GM19467 (cell line): ENCODE measurements at regions not wholly inside any gene's neighbourhood (a gene's known extent, or its start where the extent isn't known, plus 50 kb on each side); places are given as distances from the start of the nearest gene placed in this dataset.

Experiments
- ATAC-seq: cut with Tn5 transposase; IDR thresholded peaks from one replicate; pipeline ENCODE4 v1.9.1; 2021; ENCODE audit warnings: mild to moderate bottlenecking, moderate library complexity; ENCODE audit not compliant: unreplicated experiment

DNA sequence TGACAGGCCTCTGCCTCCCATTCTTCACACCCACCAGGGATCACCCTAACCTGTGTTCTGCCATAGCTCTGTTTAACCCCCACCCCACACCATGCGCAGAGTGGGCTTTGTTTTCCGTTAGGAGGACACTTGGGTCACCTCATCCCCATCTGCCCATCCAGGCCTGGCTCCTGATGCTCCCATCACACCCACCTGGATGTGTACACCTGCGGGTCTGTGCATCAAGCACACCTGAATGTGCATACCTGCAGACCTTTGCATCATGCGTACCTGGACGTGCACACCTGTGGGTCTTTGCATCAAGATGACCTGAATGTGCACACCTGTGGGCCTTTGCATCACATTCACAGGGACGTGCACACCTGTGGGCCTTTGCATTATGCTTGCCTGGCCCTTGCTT lies 835.8 kb upstream of the TMEM132C start:
- ATAC-seq = no peak

DNA sequence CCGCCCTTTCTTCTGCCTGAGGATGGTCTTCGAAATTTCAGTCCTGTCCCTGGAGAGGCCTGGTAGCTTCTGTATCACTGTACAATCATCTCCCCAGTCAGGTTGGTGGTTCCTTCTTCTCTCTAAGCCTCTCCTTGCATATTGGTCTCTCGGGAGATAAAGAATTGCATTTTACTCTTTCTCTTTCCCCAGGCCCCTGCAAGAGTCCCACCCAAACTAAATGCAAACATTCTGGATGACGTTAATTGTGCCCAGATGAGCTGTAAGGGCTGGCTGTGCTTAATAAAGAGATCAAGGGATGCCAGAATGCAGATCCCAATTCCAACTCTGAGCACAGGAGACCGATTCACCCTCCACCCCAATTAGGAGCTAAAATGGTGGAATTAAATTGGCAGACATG lies 835.4 kb upstream of the TMEM132C start:
- ATAC-seq = no peak

DNA sequence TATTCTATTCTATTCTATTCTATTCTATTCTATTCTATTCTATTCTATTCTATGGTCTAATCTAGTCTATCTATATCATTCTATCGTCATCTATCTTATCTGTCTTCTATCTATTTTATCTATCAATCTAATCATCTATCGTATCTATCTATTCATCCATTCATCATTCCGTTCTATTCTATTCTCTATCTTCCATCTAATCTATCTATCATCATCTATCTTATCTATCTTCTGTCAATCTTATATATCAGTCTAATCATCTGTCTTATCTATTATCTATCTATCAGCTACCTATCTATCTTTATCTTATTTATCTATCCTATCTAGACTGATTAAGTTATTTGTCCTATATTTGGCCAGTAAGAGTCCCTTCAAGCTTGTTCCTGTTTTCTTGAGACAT lies 831.5 kb upstream of the TMEM132C start:
- ATAC-seq = no peak

DNA sequence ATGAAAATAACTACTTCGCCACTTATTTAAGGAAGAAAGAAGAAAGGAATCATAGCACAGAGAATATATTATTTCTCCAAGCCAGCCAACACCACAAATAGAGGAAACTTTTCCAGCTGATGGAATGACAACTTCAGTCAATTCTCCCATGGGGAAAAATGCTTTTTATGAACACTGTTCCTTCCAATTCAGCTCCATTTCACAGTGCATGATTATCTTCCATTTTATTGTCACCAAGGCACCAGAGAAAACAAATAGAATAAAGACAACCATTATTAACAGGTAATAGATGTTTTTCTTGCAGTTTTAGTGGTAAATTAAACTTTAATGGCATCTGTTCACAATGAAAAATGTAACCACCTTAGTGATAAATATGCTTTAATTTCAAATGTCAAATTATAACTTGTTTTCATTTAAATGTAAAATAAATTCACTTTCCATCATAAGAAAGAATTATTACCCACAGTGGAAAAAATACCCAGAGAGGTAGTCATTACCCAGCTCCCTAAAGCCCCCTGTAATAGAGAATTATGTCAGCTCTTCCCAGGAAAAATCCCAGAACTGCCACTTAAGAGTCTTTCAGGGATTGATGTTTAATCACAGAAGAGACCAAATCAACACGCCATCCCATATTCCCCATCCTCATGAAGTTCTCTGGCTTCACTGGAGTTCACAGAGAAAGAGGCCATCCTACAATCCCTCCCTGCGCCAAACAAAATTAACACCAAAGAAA lies 828.3 kb upstream of the TMEM132C start:
- ATAC-seq = no peak

DNA sequence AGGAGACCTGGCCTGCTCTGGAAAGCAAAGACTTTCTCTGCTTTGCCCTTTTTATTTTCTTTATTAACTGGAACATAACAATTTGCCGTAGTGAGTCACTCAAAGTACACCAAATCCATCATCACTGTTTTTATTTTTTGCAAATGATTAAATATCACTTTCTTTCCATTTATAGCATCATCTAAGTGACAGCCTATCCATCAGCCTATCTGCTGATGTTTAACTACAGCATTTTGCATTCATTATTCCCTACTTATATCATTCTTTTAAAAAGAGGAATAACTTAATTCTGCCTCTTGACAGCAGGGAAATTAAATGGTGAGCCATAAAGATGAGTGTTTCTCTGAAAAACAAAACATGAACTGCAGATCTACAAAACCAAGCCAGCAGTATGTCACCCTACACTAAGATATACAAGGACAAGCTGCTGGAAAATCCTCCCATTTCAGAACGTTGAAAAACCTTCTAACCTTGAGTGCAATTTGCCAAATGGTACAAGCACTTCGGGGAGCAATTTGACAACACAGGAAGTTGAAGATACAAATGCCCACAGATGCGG lies 821.3 kb upstream of the TMEM132C start:
- ATAC-seq = no peak

DNA sequence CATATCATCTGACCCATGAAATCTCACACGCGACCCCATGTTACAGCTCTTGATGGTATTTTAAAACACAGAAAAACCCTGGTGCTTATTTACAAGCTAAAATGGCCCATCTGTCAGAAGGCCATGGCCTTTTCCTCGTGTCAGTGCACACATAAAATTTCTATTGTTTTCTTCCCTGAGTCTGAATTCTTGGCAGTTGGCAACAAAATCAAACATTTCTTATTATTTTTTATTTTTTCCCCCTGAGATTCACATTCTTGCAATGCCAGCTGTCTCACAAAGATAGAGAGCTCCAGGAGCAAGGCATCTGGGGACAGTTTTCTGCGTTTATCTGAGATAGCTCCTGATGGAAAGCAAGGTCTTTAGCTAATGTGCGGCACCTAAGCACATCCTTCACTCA lies 818.1 kb upstream of the TMEM132C start:
- ATAC-seq = no peak

DNA sequence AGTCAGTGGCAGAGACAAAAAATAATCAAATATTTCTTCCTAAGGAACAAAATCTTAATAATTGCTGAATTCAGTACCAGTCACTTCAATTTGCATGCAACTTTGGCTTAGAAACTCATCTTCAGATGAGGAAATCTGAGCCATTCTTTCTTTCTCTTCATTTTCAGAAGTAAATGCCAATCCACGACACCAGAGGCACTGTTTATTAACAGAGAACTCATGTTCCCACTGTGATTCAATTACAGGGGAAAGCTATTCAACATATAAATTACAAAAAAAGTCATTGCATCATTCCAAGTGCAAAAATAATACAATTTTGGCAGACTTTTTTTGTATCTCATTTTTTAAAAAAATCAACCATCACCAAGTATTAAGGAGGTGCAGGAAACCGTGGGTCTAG lies 816.1 kb upstream of the TMEM132C start:
- ATAC-seq = no peak

DNA sequence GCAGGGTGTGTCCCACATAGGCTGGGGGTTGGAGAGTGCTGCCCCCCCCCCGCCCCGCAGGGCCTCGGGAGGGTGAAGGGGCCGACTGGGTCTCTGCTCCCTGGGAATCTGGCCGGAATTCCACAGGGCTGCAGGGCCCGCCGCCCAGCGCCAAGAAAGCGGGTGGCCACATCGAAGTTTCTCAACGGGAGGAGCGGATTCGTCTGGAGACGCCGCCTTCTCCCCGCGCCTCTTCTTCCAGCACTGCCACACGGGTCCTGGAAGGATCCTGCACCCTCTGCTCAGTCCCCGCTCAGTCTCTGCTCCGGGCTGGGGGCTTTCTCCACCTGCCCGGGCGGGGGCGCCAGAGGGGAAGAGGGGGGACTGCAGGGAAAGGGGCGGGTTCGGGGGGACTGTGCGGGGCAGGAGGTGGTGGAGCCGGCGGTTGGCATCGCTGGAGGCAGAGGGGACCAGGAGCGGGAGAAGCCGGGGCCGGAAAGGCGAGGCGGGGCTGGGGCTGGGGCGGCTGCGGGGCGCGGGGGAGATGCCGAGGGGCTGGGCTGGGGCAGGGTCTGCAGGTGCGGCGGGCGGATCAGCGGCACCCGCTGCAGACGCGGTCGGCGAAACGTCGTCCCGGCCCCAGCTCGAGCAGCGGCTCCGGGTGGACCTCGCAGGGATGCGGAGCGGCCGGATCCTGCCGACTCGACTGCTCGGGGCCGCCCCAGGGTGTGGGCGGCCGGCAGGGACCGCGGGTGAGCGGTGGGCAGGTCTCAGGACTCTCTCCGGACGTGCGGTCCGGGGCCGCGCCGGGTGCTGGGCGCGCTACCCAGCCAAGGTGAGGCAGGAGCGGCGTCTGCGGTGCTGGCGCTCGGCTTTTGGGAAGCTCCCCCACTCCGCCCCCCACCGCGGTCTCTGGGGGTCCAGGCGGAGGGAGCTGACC lies 811.4 kb upstream of the TMEM132C start:
- no peak for ATAC-seq

DNA sequence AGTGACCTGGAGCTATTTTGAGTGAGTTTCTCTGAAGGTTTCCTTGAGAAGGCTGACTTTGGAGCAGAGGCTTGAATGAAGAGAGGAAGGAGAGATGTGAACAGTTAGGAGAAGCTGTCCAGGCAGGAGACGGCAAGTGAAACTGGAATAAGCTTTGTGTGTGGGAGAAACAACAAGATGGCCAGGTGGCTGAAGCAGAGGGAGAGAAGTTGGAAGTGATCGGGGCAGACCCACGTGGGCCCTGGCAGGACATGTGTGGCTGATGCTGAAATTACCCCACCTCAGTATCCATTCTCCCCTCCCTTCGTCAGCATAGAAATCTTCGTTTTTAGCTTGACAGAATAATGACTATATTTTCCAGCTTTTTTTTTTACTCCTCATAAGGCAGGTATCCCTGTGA lies 809.2 kb upstream of the TMEM132C start:
- no peak for ATAC-seq

DNA sequence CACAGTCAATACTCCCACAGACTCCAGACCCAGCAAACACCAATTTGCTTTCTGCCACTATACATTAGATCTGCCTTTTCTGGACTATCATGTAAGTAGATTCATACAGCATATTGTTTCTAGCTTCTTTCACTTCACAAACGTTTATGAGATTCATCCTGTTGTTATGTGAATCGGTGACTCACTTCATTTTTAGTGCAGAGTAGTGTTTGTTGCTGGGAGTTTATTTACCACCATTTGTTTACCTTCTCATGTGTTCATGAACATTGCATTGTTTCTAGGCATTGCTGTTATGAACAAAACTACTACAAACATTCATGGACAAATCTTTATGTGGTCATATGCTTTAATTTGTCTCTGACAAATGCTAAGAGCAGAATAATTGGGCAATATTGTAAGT lies 807.8 kb upstream of the TMEM132C start:
- ATAC-seq = no peak

DNA sequence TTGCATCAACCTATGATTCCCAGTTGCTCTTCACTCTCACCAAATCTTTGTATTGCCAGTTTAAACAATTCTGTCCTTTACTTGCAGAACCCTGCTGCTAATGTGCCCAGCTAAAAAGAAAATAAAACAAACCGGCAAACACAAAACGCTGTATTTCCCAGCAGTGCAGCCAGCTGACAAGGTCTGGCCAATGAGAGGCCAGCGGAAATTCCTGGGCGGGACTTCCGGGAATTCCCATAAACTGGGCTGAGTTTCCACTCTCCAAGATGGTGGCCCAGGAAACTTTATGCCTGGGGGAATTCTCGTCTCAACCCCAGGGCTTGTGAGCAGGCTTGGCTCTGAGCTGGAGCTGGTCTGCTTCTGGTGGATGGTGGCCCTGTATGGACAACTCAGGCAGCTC lies 807.3 kb upstream of the TMEM132C start:
- no peak for ATAC-seq

DNA sequence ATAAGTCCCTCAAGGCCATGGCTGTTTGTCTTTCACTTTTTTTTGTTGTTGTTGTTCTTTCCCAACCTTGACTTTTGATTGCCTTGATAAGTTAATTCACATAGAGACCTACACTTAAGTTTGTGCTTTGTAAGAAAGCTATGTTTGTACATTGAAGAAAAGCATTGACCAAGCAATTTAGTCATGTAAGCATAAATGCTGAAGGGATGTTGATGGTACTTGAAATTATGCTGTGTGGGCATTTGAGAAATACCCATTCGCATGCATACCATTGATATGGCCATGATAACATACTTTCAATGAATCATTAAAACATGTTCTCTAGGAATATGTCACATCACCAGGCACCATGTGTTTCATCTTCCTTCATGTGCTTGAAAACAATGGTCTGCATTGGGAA lies 803.7 kb upstream of the TMEM132C start:
- ATAC-seq = no peak

DNA sequence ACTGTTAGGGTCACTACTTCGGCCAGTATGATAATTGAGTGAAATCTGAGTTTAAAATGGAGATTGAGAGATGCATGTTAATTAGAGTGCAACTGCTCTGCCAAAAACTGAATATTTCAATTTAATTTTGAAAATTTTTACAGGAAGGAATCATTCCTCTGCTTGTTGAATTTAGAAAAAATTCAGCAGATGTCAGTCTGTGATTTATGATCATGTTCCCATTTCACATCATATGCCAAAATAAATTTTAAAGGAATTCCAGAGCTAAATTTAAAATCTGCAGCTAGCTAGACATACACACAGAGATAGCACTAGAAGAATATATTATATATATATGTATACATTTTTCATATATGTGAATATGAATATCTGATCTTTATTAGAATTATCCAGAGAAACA lies 797.6 kb upstream of the TMEM132C start:
- no peak for ATAC-seq

DNA sequence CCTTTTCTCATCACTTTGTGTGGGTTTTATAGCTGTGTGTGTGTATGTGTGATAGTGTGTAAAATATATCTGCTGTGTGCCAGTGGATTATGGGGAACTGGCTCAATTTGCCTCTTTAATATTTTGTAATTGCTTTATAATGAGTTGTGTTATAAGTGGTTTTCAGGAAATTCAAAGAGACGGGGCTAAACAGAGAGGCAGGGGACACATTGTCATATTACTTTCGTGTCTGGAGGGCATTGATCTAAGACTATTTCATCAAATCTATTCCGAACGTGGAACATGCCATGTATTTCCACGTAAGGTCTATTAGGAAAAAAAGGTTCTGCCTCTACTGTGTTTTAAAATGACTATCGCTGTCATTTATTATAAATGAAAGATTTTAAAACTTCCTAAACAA lies 793.2 kb upstream of the TMEM132C start:
- no peak for ATAC-seq

DNA sequence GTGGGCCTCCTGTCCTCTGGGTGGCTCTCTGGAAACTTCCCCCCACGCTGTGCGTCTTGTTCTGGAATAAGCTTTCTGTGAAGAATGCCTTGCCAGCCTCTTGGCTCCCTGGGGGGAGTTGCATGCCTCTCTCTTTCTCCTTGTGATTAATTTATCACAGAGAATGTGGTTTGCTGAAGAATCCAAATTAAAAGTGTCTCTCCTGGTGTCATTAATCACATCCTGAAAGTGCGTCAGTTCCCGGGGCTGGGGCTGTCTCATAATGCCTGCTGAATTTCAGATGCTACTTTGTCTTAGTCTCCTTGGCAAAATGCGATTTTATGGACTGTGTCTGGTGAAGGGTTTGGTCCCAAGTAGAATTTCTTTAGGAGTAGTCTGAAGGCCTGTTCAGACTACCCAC lies 787.7 kb upstream of the TMEM132C start:
- ATAC-seq = no peak

DNA sequence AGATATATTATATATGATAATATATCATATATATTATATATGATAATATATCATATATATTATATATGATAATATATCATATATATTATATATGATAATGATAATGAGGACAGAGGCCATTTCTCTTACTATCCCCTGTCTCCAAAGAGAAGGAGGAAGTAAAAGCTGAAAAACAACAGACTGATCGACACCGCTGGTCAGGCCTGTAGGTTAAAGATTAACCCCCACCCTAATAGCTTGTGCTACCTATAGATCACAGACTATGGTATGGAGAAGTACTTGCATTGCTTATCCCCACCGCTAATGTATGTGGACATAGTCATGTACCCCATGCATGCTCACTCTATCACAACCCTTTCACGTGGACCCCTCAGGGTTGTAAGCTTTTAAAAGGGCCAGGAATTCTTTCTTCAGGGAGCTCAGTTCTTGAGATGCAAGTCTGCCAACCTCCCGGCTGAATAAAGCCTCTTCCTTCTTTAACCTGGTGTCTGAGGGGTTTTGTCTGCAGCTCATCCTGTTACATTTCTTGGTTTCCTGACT lies 786.1 kb upstream of the TMEM132C start:
- no peak for ATAC-seq

DNA sequence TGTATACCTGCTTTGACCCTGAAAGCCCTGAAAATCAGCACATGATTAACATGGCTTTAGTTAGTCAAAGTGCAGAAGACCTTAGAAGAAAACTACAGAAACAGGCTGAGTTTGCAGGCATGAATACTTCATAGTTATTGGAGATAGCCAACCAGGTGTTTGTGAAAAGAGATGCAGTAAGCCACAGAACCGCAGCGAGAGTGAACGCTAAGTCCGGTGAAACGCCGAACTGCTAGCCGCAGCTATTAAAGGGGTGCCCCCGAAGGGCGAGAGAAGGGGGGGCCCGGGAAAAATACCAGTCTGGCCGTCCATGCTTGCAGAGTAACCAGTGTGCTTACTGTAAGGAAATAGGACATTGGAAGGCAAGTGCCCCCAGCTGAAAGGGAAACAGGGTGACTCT lies 784.0 kb upstream of the TMEM132C start:
- ATAC-seq = no peak

DNA sequence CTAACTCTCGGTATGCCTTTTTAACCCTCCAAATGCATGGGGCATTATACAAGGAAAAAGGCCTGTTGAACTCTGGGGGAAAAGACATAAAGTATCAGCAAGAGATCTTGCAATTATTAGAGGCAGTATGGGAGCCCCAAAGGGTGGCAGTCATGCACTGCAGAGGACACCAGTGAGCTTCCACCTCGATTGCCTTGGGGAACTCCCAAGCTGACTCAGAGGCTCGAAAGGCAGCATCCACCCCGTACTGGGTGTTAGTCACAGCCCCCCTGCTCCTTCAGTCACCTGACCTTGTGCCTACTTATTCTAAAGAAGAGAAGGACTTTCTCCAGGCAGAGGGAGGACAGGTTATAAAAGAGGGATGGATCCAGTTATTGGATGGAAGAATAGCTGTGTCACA lies 781.4 kb upstream of the TMEM132C start:
- no peak for ATAC-seq

DNA sequence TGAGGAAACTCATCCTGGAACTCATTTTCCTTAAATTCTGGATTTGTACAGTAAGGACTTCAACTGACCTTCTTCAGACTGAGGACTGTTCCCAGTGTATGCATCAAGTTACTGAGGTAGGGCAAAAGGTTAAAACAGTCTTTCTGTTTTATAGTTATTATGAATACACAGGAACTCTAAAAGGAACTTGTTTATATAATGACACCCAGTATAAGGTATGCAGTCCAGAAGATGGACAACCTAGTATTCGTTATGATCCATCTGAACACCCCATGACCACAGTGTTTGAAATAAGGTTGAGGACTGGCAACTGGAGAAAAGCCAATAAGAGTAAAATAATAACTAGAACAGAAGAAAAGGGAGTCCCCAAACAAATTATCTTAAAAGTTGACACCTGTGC lies 779.9 kb upstream of the TMEM132C start:
- no peak for ATAC-seq

DNA sequence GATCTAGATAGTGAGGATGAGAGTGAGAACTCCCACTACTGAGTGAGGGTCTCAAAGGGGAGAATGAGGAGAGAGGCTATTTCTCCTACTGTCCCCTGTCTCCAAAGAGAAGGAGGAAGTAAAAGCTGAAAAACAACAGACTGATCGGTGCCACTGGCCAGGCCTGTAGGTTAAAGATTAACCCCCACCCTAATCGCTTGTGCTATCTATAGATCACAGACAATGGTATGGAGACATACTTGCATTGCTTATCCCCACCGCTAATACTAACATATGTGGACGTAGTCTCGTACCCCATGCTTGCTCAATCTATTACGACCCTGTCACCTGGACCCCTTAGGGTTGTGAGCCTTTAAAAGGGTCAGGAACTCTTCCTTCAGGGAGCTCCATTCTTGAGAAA lies 777.9 kb upstream of the TMEM132C start:
- no peak for ATAC-seq

DNA sequence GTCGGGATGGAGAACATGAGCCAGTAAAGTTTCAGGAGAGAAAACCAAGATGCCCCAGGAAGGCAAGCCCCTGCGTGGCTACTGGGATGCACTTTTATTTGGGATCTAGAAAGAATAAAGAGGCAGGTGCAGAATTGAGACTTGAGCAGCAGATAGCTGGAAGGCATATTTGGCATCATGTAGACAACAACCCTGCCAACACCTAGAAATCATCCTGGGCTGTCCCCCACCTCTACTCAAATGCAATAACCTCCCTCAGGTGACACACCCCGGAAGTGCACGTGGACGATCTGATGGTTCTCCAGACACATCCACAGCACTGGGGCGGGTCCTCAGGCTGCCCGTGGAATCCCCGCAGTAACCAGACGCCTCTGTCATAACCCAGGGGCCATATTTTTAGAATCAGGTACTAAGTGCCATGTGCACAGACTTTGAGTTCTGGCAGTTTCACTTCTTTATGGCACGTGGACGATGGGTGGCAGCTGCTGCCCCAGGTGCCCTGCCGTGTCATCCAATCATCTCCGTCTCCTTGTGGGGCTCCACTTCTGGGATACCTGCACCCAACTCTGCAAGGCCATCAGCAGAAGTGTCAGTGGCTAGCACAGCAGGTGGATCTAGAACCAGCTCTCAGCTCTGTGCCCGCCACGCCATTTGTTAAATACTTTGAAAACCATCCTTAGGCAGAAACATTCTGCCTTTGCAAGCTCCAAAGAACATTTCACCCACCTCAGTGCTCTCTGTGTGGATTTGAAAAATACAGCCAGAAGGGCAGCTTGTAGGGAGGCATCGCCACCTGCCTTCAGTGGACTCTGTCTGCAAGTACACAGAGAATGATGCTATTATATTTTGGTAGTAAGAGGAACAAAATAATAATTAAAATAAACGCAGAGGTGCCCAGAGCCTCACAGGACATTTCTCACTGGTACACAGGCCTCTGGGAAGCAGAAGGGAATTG lies 771.7 kb upstream of the TMEM132C start:
- no peak for ATAC-seq
